ENCODE measurements at regions not wholly inside any gene's neighbourhood (a gene's known extent, or its start where the extent isn't known, plus 50 kb on each side); places are given as distances from the start of the nearest gene placed in this dataset.

GRCh38 chr1:4571263-4571662 lies 83.1 kb upstream of the AJAP1 start:
- Mint-ChIP-seq H3K4me1 (ENCODE audit: low read depth) (no peaks in the 10 kb centered on the region), H3K9me3 (no peaks in the 10 kb centered on the region), H3K36me3 (ENCODE audit: low read depth) (no peaks in the 10 kb centered on the region), H3K27ac (no peak overlapping the region), H3K27me3 (ENCODE audit: insufficient read depth) (no peaks in the 10 kb centered on the region), H3K4me3 (no peak overlapping the region)
- DNase-seq (ENCODE audit: low spot score), result no peak
- intact Hi-C loops (cut with micrococcal nuclease), result no loop called here

GRCh38 chr1:4573526-4573925 lies 80.9 kb upstream of the AJAP1 start:
- Mint-ChIP-seq H3K36me3 (ENCODE audit: low read depth) (no peaks in the 10 kb centered on the region), H3K27me3 (ENCODE audit: insufficient read depth) (peaks cover 3% of the 10 kb centered on the region), H3K27ac (no peak overlapping the region), H3K4me3 (no peak overlapping the region), H3K9me3 (no peaks in the 10 kb centered on the region), H3K4me1 (ENCODE audit: low read depth) (no peaks in the 10 kb centered on the region)
- intact Hi-C loops (cut with micrococcal nuclease), result no loop called here
- DNase-seq (ENCODE audit: low spot score), result no peak

GRCh38 chr1:4581807-4582206 lies 72.6 kb upstream of the AJAP1 start:
- H3K27ac Mint-ChIP-seq, result no peak overlapping the region
- no peak overlapping the region for H3K4me3 Mint-ChIP-seq
- no peaks in the 10 kb centered on the region for H3K4me1 Mint-ChIP-seq (ENCODE audit: low read depth)
- H3K9me3 Mint-ChIP-seq, result no peaks in the 10 kb centered on the region
- intact Hi-C loops (cut with micrococcal nuclease), result no loop called here
- DNase-seq (ENCODE audit: low spot score), result no peak
- H3K27me3 Mint-ChIP-seq (ENCODE audit: insufficient read depth), result peaks cover 14% of the 10 kb centered on the region
- no peaks in the 10 kb centered on the region for H3K36me3 Mint-ChIP-seq (ENCODE audit: low read depth)

- no peak overlapping the region for H3K27ac Mint-ChIP-seq
- H3K36me3 Mint-ChIP-seq (ENCODE audit: low read depth), result no peaks in the 10 kb centered on the region
- no peak overlapping the region for H3K4me3 Mint-ChIP-seq
- no peaks in the 10 kb centered on the region for H3K4me1 Mint-ChIP-seq (ENCODE audit: low read depth)
- H3K27me3 Mint-ChIP-seq (ENCODE audit: insufficient read depth), result peaks cover 11% of the 10 kb centered on the region
- H3K9me3 Mint-ChIP-seq, result no peaks in the 10 kb centered on the region
- intact Hi-C loops (cut with micrococcal nuclease), result no loop called here
- no peak for DNase-seq (ENCODE audit: low spot score)
Measured at GRCh38 chr1:4584449-4584848, 70.0 kb upstream of the AJAP1 start.

- no peak overlapping the region for H3K4me3 Mint-ChIP-seq
- no peaks in the 10 kb centered on the region for H3K36me3 Mint-ChIP-seq (ENCODE audit: low read depth)
- H3K4me1 Mint-ChIP-seq (ENCODE audit: low read depth), result no peaks in the 10 kb centered on the region
- intact Hi-C loops (cut with micrococcal nuclease), result no loop called here
- peak; percentile 13 for DNase-seq (ENCODE audit: low spot score)
- H3K27me3 Mint-ChIP-seq (ENCODE audit: insufficient read depth), result peaks cover 11% of the 10 kb centered on the region
- H3K9me3 Mint-ChIP-seq, result no peaks in the 10 kb centered on the region
- no peak overlapping the region for H3K27ac Mint-ChIP-seq
Measured at GRCh38 chr1:4585216-4585615, 69.2 kb upstream of the AJAP1 start.

GRCh38 chr1:4585705-4586104 lies 68.7 kb upstream of the AJAP1 start:
- no peak for DNase-seq (ENCODE audit: low spot score)
- no peaks in the 10 kb centered on the region for H3K9me3 Mint-ChIP-seq
- no peaks in the 10 kb centered on the region for H3K4me1 Mint-ChIP-seq (ENCODE audit: low read depth)
- no peak overlapping the region for H3K27ac Mint-ChIP-seq
- H3K36me3 Mint-ChIP-seq (ENCODE audit: low read depth), result no peaks in the 10 kb centered on the region
- intact Hi-C loops (cut with micrococcal nuclease), result no loop called here
- peaks cover 11% of the 10 kb centered on the region for H3K27me3 Mint-ChIP-seq (ENCODE audit: insufficient read depth)
- no peak overlapping the region for H3K4me3 Mint-ChIP-seq

- intact Hi-C loops (cut with micrococcal nuclease), result no loop called here
- Mint-ChIP-seq H3K4me3 (no peak overlapping the region), H3K27ac (no peak overlapping the region), H3K27me3 (ENCODE audit: insufficient read depth) (peaks cover 11% of the 10 kb centered on the region), H3K9me3 (no peaks in the 10 kb centered on the region), H3K36me3 (ENCODE audit: low read depth) (no peaks in the 10 kb centered on the region), H3K4me1 (ENCODE audit: low read depth) (no peaks in the 10 kb centered on the region)
- no peak for DNase-seq (ENCODE audit: low spot score)
Measured at GRCh38 chr1:4586611-4587160, 67.7 kb upstream of the AJAP1 start.

- no peaks in the 10 kb centered on the region for H3K36me3 Mint-ChIP-seq (ENCODE audit: low read depth)
- DNase-seq (ENCODE audit: low spot score), result no peak
- H3K27me3 Mint-ChIP-seq (ENCODE audit: insufficient read depth), result peaks cover 11% of the 10 kb centered on the region
- H3K4me1 Mint-ChIP-seq (ENCODE audit: low read depth), result no peaks in the 10 kb centered on the region
- H3K4me3 Mint-ChIP-seq, result no peak overlapping the region
- no peaks in the 10 kb centered on the region for H3K9me3 Mint-ChIP-seq
- no peak overlapping the region for H3K27ac Mint-ChIP-seq
- intact Hi-C loops (cut with micrococcal nuclease), result no loop called here
Measured at GRCh38 chr1:4587721-4588120, 66.7 kb upstream of the AJAP1 start.

- Mint-ChIP-seq H3K9me3 (no peaks in the 10 kb centered on the region), H3K36me3 (ENCODE audit: low read depth) (no peaks in the 10 kb centered on the region), H3K27ac (no peak overlapping the region), H3K4me3 (no peak overlapping the region), H3K27me3 (ENCODE audit: insufficient read depth) (peaks cover 1% of the 10 kb centered on the region), H3K4me1 (ENCODE audit: low read depth) (no peaks in the 10 kb centered on the region)
- intact Hi-C loops (cut with micrococcal nuclease), result no loop called here
- DNase-seq (ENCODE audit: low spot score), result no peak
Measured at GRCh38 chr1:4590756-4591155, 63.7 kb upstream of the AJAP1 start.

- Mint-ChIP-seq H3K36me3 (ENCODE audit: low read depth) (no peaks in the 10 kb centered on the region), H3K4me3 (no peak overlapping the region), H3K9me3 (no peaks in the 10 kb centered on the region), H3K27me3 (ENCODE audit: insufficient read depth) (peaks cover 1% of the 10 kb centered on the region), H3K27ac (no peak overlapping the region), H3K4me1 (ENCODE audit: low read depth) (no peaks in the 10 kb centered on the region)
- intact Hi-C loops (cut with micrococcal nuclease), result no loop called here
- no peak for DNase-seq (ENCODE audit: low spot score)
Measured at GRCh38 chr1:4591926-4592325, 62.5 kb upstream of the AJAP1 start.

GRCh38 chr1:4593106-4593505 lies 61.3 kb upstream of the AJAP1 start:
- H3K9me3 Mint-ChIP-seq, result no peaks in the 10 kb centered on the region
- no peaks in the 10 kb centered on the region for H3K4me1 Mint-ChIP-seq (ENCODE audit: low read depth)
- no peak overlapping the region for H3K27ac Mint-ChIP-seq
- H3K36me3 Mint-ChIP-seq (ENCODE audit: low read depth), result no peaks in the 10 kb centered on the region
- H3K27me3 Mint-ChIP-seq (ENCODE audit: insufficient read depth), result peaks cover 1% of the 10 kb centered on the region
- intact Hi-C loops (cut with micrococcal nuclease), result no loop called here
- DNase-seq (ENCODE audit: low spot score), result no peak
- H3K4me3 Mint-ChIP-seq, result no peak overlapping the region

- Mint-ChIP-seq H3K9me3 (no peaks in the 10 kb centered on the region), H3K27me3 (ENCODE audit: insufficient read depth) (no peaks in the 10 kb centered on the region), H3K27ac (no peak overlapping the region), H3K36me3 (ENCODE audit: low read depth) (no peaks in the 10 kb centered on the region), H3K4me1 (ENCODE audit: low read depth) (no peaks in the 10 kb centered on the region), H3K4me3 (no peak overlapping the region)
- DNase-seq (ENCODE audit: low spot score), result no peak
- intact Hi-C loops (cut with micrococcal nuclease), result no loop called here
Measured at GRCh38 chr1:4594286-4594991, 60.0 kb upstream of the AJAP1 start.

GRCh38 chr1:4595341-4596225 lies 58.8 kb upstream of the AJAP1 start:
- H3K9me3 Mint-ChIP-seq, result no peaks in the 10 kb centered on the region
- no peak overlapping the region for H3K27ac Mint-ChIP-seq
- H3K36me3 Mint-ChIP-seq (ENCODE audit: low read depth), result no peaks in the 10 kb centered on the region
- H3K4me3 Mint-ChIP-seq, result no peak overlapping the region
- no peaks in the 10 kb centered on the region for H3K4me1 Mint-ChIP-seq (ENCODE audit: low read depth)
- DNase-seq (ENCODE audit: low spot score), result no peak
- intact Hi-C loops (cut with micrococcal nuclease), result no loop called here
- no peaks in the 10 kb centered on the region for H3K27me3 Mint-ChIP-seq (ENCODE audit: insufficient read depth)

All from activated T-helper 1 cell treated with anti-CD3 and anti-CD28 coated beads, Interleukin-12 subunit alpha, Interleukin-12 subunit beta, Interleukin-2, Interleukin-4 antibody, amounts not matched to agents 30 ng/mL and 10 ng/mL and 1 ng/mL, durations not matched to agents 14 hours and 24 hours and 36 hours (primary cell).